HG03520 (cell line): ENCODE measurements at regions not wholly inside any gene's neighbourhood (a gene's known extent, or its start where the extent isn't known, plus 50 kb on each side); places are given as distances from the start of the nearest gene placed in this dataset.
"Not testable (repeated sequence)": the region's sequence is repeated elsewhere in the genome, so short reads cannot be mapped to it uniquely, and the experiment has no call there.

Experiments
- ATAC-seq: cut with Tn5 transposase; IDR thresholded peaks from one replicate; pipeline ENCODE4 v1.9.1; 2021; ENCODE audit warnings: mild to moderate bottlenecking, moderate library complexity; ENCODE audit not compliant: unreplicated experiment

- ATAC-seq = no peak
These were observed 284.9 kb upstream of the COX7C start for GRCh38 chr5:86332851-86333250.

GRCh38 chr5:86337667-86338460 lies 279.9 kb upstream of the COX7C start:
- ATAC-seq = no peak

- peak; percentile 73 for ATAC-seq
These were observed 263.1 kb upstream of the COX7C start for GRCh38 chr5:86354664-86355063.

DNA sequence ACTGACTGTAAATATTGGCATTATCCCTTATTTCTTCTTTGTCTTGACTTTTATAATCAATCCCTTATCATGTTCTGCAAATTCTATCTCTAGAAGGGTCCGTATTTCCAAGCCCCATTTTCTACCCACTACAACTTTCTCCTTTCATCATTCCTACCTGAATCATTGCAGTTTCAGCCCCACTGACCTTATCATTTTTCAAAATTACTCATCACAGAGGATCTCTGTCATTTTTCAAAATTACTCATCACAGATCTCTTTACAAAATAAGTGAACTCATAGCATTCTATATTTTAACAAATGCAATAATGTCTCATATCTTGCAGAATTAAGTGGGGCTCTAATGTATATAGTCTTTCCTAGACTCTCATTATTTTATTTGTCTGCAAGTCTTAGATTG lies 256.9 kb upstream of the COX7C start:
- ATAC-seq = no peak

DNA sequence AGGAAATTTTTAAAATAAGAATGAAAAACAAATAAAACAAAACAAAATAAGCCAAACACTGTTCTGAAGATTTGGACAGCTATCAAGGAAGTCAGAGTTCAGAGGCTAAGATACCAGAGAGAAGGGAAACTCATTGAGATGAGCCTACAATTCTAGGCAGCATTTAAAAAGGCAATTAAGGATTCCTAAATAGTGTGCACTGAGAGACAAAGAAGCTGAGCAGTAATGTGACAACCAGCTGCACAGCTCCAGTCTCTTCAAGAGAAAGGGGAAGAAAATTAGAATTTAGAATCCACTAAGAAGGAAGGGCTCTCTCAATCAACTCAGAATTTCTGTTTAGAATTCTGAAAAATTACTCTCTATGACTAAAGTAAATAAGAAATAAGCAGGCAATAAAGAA lies 246.7 kb upstream of the COX7C start:
- ATAC-seq = no peak

DNA sequence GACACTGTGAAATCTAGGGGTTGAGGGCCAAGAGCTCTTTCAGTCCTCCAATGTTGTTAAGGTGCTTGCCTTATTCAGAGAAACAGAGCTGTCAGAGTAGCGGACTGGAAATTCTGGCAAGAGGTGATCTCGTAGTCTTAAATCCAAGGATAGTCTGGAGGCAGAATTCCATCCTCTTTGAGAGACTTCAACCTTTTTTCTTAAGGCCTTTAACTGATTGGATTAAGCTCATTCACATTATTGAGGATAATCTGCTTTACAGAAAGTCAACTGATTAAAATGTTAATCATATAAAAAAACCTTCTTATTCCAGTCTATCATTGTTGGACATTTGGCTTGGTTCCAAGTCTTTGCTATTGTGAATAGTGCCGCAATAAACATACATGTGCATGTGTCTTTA lies 243.1 kb upstream of the COX7C start:
- no peak for ATAC-seq

GRCh38 chr5:86376214-86376613 lies 241.5 kb upstream of the COX7C start:
- no peak for ATAC-seq

GRCh38 chr5:86403190-86403589 lies 214.6 kb upstream of the COX7C start:
- ATAC-seq = no peak

DNA sequence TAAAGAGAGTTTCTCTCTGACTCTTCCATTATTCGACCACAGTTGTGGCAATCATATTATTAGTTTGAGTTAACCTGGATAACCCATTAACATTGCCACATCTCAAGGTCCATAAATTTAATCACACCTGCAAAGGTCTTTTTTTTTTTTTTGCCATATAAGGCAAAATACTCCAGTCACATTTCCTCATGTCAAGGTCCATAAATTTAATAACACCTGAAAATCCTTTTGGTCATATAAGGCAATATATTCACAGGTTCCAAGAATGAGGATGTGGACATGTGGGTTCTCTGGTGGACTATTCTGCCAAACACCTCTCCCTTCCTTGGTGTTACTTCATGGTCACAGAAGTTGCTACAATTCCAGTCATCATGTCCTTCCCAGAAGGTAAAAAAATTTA lies 213.5 kb upstream of the COX7C start:
- no peak for ATAC-seq

DNA sequence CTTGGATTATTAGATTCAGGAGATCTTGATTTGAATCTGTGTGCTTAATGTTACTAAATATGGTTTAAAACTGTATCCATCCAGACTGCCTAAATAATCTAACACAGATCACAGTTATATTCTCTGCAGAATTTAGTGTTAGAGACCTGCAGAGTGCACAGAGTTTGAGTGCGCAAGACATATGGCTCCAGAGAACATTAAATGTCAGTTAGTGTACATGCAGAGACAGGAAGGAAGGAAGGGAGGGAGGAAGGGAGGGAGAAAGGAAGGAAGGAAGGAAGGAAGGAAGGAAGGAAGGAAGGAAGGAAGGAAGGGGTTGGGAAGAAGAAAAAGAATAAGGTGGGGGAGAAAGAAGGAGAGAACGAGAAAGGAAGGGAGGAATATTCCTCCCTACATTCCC lies 210.0 kb upstream of the COX7C start:
- no peak for ATAC-seq

- ATAC-seq = no peak
These were observed 206.1 kb upstream of the COX7C start for GRCh38 chr5:86411596-86411995.

DNA sequence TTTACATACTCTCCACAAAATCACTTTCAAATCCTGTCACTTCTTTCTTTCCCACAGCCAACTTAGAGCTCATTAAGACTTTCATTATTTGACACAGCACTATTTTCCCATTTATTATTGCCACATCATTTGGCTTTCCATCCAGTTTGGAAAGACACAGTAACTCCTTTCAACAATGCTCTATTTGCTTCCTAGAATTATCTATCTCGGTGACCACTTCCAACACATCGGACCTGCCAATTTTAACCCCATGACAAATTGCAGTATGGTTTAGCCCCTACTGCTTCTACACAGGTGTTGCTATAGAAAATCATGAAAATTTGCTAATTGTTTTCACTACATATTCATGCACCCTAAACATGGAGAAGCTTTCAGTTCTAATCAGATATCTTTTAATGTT lies 190.6 kb upstream of the COX7C start:
- ATAC-seq = no peak

DNA sequence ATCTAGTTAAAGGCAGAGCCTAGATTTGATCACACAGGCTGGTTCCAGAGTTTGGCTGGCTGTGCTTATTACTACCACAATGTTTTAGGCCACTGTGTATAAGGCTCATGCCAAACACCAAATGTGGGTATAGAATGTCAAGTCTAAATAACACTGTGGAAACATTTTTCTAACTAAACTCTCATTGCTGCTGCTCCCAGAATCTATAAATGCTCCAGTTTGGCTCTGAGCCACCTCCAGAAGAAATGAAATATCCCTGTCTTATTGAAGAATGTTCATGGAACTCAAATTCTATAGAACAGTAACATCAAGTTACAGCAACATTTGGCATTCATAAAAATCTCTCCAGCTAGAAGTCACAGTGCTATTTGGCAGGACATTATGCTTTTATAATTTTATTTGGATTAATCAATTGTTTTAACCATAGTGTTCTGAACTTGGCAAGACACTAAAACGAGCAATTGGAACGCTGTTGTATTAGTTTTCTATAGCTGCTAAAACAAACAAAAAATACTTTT lies 178.1 kb upstream of the COX7C start:
- ATAC-seq = no peak

GRCh38 chr5:86442036-86442745 lies 175.6 kb upstream of the COX7C start:
- ATAC-seq = no peak

GRCh38 chr5:86447362-86447761 lies 170.4 kb upstream of the COX7C start:
- ATAC-seq = no peak

GRCh38 chr5:86452251-86452650 lies 165.5 kb upstream of the COX7C start:
- no peak for ATAC-seq

- no peak for ATAC-seq
These were observed 157.2 kb upstream of the COX7C start for GRCh38 chr5:86460519-86460918.

DNA sequence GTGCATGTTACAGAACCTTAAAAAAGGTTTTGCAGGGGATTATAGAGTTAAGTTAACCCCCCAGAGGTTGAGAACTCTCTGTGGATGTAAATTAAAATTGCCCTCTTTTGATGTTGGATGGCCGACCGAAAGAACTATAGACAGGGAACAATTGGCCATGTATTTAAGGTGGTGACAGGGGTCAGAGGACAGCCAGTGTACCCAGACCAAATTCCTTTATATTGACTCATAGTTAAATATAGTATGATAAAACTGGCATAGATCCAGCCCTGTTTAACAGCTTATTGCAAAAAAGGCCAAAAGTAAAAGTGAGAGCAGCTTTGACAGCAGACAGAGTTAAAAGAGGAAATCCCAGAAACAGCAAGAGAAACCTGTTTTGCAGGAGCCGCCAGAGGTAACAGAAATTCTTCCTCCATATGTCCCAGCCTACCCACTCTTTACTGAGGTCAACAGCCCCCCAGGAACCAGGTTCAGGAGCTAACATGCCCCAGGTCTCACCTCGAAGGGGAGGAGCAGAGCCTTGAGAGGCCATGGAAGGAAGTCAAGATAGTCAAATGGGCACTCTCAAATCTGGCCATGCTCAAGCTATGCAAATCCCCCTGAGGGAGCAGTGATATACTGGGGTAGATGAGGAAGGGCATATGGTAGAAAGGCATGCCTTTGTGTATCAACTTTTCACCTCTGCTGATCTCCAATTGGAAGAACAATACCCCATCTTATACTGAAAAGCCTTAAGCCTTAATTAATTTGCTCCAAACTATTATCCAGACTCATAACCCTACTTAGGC lies 156.4 kb upstream of the COX7C start:
- ATAC-seq = no peak

DNA sequence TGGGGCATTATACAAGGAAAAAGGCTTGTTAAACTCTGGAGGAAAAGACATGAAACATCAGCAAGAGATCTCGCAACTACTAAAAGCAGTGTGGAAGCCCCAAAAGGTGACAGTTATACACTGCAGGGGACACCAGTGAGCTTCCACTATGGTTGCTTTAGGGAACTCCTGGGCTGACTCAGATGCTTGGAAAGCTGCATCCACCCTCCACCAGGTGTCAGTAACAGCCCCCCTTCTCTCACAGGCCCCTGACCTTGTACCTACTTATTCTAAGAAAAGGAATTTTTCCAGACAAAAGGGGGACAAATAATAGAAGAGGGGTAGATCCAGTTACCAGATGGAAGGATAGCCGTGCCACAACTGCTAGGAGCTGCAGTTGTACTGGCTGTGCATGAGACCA lies 154.4 kb upstream of the COX7C start:
- no peak for ATAC-seq

- ATAC-seq = no peak
These were observed 152.5 kb upstream of the COX7C start for GRCh38 chr5:86465052-86465838.

- ATAC-seq = not testable (repeated sequence)
These were observed 151.0 kb upstream of the COX7C start for GRCh38 chr5:86466721-86467120.
